ENCODE measurements at regions not wholly inside any gene's neighbourhood (a gene's known extent, or its start where the extent isn't known, plus 50 kb on each side); places are given as distances from the start of the nearest gene placed in this dataset.

DNA sequence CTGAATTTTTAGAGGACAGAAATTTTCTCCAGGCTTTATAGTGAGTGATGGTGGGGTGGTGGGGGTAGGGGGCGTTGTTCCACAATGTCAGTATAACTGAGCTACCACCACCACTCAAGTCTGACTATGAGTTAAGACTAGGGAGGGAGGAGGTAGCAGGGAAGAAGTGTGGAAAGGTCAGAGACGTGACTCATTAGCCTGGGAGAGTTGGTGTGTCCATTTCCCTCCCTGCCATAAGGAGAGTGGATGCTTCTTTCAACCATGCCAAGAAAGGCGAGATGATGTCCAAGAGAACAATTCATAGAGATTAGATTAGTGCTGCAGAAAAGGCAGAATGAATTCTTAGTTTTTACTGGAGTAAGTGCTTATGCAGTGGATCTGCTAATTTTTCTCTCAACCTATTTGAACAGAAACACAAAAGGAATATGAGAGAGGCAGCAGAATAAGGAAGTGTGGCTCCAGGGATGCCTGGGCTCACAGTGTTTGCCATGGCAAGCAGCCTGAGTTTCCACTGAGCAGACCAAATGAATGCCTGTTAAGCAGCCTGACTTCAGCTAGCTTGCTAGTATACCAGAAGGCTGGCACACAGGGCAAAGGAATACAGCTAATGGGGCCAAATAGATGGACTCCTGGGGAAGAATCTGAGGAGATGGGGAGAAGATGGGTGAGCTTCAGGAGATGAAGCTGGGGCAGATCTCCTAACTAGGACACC lies 708.9 kb downstream of the NTRK3 start:
- Histone ChIP-seq H3K4me2 (ENCODE audit: low read length) (no peak overlapping the region), H3K79me2 (ENCODE audit: insufficient read depth, low read length) (no peaks in the 10 kb centered on the region), H3K9ac (ENCODE audit: low read length) (no peak overlapping the region), H3K27me3 (ENCODE audit: insufficient read depth, low read length) (no peaks in the 10 kb centered on the region), H4K20me1 (ENCODE audit: insufficient read depth) (no peaks in the 10 kb centered on the region), H3K4me1 (ENCODE audit: control insufficient read depth in 1 of 2, insufficient read depth in 2 of 2, low read length in 2 of 2) (no peaks in the 10 kb centered on the region), H2AFZ (ENCODE audit: low read depth, low read length, poor library complexity, severe bottlenecking) (no peak overlapping the region), H3K27ac (ENCODE audit: low read depth, low read length) (no peak overlapping the region), H3K36me3 (ENCODE audit: control insufficient read depth in 1 of 2, insufficient read depth in 2 of 2, low read length in 2 of 2) (no peaks in the 10 kb centered on the region), H3K4me3 (replicated peaks in 1 of 2; ENCODE audit: low read depth in 1 of 2, low read length in 2 of 2) (no peak overlapping the region), H3K9me2 (ENCODE audit: insufficient read depth) (no peaks in the 10 kb centered on the region), H3K9me3 (ENCODE audit: control insufficient read depth in 1 of 2, insufficient read depth in 1 of 2, low read depth in 1 of 2, low read length in 2 of 2) (peaks cover 12 to 13% of the 10 kb centered on the region in 2 experiments; a peak in 2 of 4 replicates)
- DNase-seq (ENCODE audit: low read depth, low spot score) (no peak), ATAC-seq (no peak)
- RAD21 ChIA-PET (ENCODE audit: low non-redundant PET in 1 of 2, low total read pairs in 2 of 2, uncharacterized antibody in 2 of 2, unreplicated experiment in 2 of 2) = no interaction called here
- no peak for TF ChIP-seq TCF7L2 (IDR thresholded peaks at IDR 0.05; ENCODE audit: borderline replicate concordance, extremely low read depth, insufficient read depth, insufficient read length)
- TF ChIP-seq, protein P1, sequence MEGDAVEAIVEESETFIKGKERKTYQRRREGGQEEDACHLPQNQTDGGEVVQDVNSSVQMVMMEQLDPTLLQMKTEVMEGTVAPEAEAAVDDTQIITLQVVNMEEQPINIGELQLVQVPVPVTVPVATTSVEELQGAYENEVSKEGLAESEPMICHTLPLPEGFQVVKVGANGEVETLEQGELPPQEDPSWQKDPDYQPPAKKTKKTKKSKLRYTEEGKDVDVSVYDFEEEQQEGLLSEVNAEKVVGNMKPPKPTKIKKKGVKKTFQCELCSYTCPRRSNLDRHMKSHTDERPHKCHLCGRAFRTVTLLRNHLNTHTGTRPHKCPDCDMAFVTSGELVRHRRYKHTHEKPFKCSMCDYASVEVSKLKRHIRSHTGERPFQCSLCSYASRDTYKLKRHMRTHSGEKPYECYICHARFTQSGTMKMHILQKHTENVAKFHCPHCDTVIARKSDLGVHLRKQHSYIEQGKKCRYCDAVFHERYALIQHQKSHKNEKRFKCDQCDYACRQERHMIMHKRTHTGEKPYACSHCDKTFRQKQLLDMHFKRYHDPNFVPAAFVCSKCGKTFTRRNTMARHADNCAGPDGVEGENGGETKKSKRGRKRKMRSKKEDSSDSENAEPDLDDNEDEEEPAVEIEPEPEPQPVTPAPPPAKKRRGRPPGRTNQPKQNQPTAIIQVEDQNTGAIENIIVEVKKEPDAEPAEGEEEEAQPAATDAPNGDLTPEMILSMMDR (IDR thresholded peaks at IDR 0.05 in 2 of 3, conservative IDR thresholded peaks at IDR 0.05 in 1 of 3; ENCODE audit: borderline replicate concordance in 1 of 3, insufficient read depth in 1 of 3, low read depth in 2 of 3, low read length in 2 of 3) = no peak
- TF ChIP-seq ELF1 (IDR thresholded peaks at IDR 0.05; ENCODE audit: borderline replicate concordance, low read depth) = no peak
- no peak for TF ChIP-seq SIN3A (IDR thresholded peaks at IDR 0.05; ENCODE audit: low read depth)
- no peak for TF ChIP-seq CEBPB (IDR thresholded peaks at IDR 0.05; ENCODE audit: low read depth)
- no peak for TF ChIP-seq SRF (IDR thresholded peaks at IDR 0.05; ENCODE audit: low read depth)
- CTCF ChIA-PET = no interaction called here
- POLR2A ChIA-PET = no interaction called here
- no TSS peak for BruUV-seq (replicated peaks)
- intact Hi-C loops (cut with micrococcal nuclease) = no loop called here

DNA sequence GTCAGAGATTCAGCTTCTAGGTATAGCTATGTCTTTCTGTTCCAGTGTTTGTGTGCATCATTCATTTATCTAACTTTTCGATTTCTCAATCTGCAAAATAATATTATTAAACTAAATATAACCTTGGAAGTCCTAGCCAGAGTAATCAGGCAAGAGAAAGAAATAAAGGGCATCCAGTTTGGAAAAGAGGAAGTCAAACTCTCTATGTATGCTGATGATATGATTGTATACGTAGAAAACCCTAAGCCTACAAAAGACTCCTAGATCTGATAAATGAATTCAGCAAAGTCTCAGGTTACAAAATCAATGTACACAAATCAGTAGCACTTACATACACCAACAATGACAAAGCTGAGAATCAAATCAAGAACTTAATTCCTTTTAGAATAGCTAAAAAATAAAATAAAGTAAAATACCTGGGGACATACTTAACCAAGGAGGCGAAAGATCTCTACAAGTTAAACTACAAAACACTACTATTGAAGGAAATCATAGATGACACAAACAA lies 718.2 kb downstream of the NTRK3 start:
- Histone ChIP-seq H3K9me2 (ENCODE audit: insufficient read depth) (no peaks in the 10 kb centered on the region), H3K4me1 (ENCODE audit: control insufficient read depth in 1 of 2, insufficient read depth in 2 of 2, low read length in 2 of 2) (no peaks in the 10 kb centered on the region), H3K27ac (ENCODE audit: low read depth, low read length) (no peak overlapping the region), H3K4me2 (ENCODE audit: low read length) (no peak overlapping the region), H3K27me3 (ENCODE audit: insufficient read depth, low read length) (no peaks in the 10 kb centered on the region), H3K36me3 (ENCODE audit: control insufficient read depth in 1 of 2, insufficient read depth in 2 of 2, low read length in 2 of 2) (no peaks in the 10 kb centered on the region), H3K79me2 (ENCODE audit: insufficient read depth, low read length) (no peaks in the 10 kb centered on the region), H3K9me3 (ENCODE audit: control insufficient read depth in 1 of 2, insufficient read depth in 1 of 2, low read depth in 1 of 2, low read length in 2 of 2) (peaks cover 6 to 24% of the 10 kb centered on the region in 2 experiments; a peak in 3 of 4 replicates), H2AFZ (ENCODE audit: low read depth, low read length, poor library complexity, severe bottlenecking) (no peak overlapping the region), H4K20me1 (ENCODE audit: insufficient read depth) (no peaks in the 10 kb centered on the region), H3K4me3 (replicated peaks in 1 of 2; ENCODE audit: low read depth in 1 of 2, low read length in 2 of 2) (no peak overlapping the region), H3K9ac (ENCODE audit: low read length) (no peak overlapping the region)
- CTCF ChIA-PET = no interaction called here
- intact Hi-C loops (cut with micrococcal nuclease) = no loop called here
- DNase-seq (ENCODE audit: low read depth, low spot score) = no peak
- POLR2A ChIA-PET = no interaction called here
- RAD21 ChIA-PET (ENCODE audit: low non-redundant PET in 1 of 2, low total read pairs in 2 of 2, uncharacterized antibody in 2 of 2, unreplicated experiment in 2 of 2) = no interaction called here
- no TSS peak for BruUV-seq (replicated peaks)
- TF ChIP-seq SP1 (IDR thresholded peaks at IDR 0.05; ENCODE audit: low read depth) = no peak
- no peak for ATAC-seq
